AG20443 (cell line): ENCODE measurements at regions not wholly inside any gene's neighbourhood (a gene's known extent, or its start where the extent isn't known, plus 50 kb on each side); places are given as distances from the start of the nearest gene placed in this dataset.

Experiments used
- DNase-seq: peaks from one replicate; pipeline ENCODE4 v3.0.0; 2012; ENCODE audit warnings: low spot score, mixed read lengths

GRCh38 chrX:69083801-69084200 lies 81.5 kb downstream of the PJA1 start:
- no peak for DNase-seq

DNA sequence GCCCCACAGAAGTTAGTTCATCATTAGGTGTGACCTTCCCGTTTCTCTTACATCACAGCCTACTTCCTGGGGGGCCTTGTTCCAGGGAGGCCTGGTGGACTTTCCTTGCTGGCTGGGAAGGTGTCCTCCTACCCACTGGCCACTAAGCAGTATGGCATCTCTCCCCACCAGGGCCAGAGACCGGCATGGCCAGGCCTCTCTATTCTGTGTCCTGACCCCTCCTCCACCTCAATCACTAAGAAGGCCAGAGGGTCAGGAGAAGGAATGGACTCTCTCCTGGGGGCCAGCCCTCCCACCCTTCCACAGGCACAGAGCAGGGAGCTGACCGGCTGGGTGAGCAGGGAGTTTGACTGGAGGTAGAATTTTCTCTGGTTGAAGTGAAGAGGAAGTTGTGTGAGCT lies 81.9 kb downstream of the PJA1 start:
- DNase-seq = no peak

DNA sequence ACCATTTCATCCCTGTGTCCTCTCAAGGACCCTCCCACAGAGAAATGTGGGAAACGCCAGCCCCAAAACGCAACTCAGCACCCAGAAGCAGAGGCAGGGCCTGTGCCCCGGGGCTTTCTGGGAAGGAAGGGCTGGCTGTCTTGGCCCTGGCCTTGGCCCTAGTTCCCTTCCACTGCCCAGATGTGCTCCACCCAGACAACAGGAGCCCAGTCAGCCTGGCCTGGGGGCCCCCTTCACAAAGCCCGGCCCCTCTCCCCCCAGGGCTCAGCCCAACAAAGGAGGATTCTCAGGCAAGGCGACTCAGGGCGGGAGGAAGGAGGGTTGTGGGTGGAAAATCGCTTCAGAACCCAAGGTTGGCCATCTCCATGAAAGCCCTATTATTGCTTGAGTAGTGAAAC lies 82.5 kb downstream of the PJA1 start:
- DNase-seq = no peak

DNA sequence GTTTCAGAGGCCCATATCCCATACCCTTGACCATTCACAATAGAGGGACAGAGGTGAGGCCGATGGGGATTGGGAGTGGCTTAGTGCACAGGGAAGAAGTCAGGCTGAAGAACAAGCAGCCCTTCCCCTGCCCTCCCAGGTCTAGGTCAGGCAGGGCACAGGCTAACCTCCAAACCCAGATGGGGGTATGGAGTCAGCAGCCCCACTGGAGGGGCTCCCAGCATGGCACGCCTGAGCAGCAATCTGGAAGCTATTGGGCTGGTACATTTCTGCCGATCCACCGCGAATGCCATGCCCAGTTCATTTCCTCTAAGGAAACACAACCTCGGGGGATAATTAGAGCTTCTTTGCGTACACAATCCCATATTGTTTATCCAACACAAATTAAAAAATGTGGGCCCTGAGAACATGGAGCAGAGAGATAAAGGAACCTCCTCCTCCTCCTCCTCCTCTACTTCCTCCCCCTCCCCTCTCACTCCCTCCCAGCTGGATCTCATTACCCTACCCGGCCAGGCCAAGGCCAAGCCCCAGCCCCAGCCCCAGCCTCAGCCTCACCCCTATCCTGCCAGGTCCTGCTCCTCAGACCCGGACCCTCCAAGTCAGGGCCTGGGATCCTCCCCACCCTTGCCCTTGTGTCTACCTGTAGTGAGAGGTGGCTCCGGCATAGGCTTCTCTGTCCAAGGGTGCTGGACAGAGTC lies 83.0 kb downstream of the PJA1 start:
- no peak for DNase-seq

GRCh38 chrX:69080855-69081465 lies 84.3 kb downstream of the PJA1 start:
- no peak for DNase-seq

- peak; percentile 25 for DNase-seq
Measured at GRCh38 chrX:69079268-69079667, 86.0 kb downstream of the PJA1 start.

- no peak for DNase-seq
Measured at GRCh38 chrX:69077895-69078455, 87.3 kb downstream of the PJA1 start.

- DNase-seq = no peak
Measured at GRCh38 chrX:69076088-69076487, 89.2 kb downstream of the PJA1 start.

DNA sequence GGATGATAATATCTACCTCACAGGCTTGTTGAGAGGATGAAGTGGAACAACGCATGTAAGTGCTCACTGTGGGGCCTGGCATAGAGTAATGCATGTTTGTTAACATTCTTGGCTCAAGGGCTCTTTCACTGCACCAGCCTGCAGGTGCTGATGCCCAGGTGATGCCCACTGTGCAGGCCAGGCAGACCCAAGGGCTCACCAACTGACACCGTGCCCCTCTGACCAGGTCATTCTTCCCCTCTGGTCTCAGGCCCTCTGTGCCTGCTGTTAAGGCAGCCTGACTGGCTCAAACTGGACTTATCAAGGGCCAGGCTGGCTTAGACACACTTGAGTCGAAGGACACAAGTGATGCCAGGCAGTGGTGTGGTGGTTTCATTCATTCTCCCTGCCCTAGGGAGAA lies 90.5 kb downstream of the PJA1 start:
- DNase-seq = no peak

GRCh38 chrX:69073721-69074120 lies 91.5 kb downstream of the PJA1 start:
- DNase-seq = no peak

DNA sequence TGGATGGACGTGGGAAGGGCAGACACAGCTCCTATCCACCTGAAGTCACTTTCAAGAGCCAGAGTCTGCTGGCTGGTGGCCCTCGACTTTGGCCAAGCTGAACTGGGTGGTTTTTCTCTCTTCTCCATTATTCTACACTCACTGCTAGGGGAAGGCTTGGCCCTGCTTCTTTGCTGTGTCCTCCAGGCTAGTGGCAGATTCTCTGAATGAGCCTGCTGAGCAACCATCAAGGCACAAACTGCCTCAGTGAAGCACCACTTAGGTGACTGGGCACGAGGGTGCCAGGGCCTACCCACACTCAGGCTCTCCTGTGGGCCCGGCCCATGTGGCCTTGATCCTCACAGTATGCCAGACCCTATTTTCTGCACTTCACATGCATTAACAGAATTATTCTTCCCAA lies 92.0 kb downstream of the PJA1 start:
- no peak for DNase-seq

DNA sequence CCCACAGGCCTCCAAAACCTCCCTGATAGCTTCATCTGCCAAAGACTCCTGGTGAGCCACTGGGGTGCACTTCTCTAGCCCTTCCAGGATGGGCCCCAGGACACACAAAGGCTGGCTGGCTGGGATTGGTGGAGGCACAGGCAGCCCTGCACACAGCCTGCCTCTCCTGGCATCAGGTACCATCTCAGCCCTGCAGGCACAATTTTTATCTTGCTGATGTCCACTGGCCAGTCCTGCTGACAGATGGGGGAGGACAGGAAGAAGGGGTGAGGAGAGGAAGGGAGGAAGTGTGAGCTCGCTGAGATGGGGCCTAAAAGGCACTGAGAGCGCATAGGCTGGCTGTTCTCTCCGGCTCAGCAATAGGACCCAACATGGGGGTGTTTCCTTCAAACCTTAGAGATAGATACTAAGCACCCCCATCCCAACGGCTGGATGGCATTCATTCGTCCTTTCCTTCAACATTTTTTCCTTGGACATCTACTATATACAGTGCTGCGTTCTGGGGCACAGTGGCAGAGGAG lies 92.7 kb downstream of the PJA1 start:
- no peak for DNase-seq

- DNase-seq = peak; percentile 15
Measured at GRCh38 chrX:69070949-69071650, 94.2 kb downstream of the PJA1 start.

DNA sequence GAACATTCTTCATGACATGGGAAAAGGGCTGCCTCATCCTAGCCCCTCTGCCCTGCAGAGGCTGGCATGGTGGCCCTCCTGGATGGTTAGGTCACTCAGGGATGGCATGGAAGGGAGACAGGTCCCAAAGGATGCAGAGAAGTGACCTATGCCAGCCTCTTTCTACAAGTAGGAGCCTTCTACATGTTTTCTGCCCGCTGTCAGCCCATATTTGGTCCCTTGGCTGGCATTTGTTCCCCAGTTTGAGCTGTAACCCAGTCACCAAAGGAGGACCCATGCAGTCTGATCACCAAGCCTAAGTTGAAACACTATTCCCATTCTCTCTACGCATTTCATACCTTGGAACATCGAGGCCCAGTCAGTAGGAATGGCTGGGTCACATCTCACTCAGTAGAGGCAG lies 95.4 kb downstream of the PJA1 start:
- DNase-seq = no peak

- no peak for DNase-seq
Measured at GRCh38 chrX:69069086-69069445, 96.2 kb downstream of the PJA1 start.

- no peak for DNase-seq
Measured at GRCh38 chrX:69068301-69069085, 96.8 kb downstream of the PJA1 start.

DNA sequence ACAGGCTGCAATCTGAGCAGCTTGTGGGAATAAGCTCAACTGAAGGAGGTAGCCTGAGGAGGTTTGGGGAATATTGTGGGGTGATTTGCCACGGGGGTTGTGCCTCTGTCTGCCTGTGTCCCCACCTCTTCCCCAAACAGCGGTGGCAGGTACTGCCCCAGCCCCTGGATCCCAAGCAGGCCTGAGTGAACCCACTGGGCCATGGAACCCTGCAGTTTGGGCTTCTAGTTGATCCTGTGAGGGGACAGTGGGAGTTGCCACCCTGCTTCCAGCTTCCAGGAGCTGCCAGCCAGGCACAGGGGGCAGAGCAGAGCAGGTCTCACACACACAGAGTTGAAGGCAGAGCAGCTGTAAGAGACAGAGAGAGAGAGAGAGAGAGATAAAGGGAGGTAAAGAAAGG lies 97.4 kb downstream of the PJA1 start:
- DNase-seq = no peak

DNA sequence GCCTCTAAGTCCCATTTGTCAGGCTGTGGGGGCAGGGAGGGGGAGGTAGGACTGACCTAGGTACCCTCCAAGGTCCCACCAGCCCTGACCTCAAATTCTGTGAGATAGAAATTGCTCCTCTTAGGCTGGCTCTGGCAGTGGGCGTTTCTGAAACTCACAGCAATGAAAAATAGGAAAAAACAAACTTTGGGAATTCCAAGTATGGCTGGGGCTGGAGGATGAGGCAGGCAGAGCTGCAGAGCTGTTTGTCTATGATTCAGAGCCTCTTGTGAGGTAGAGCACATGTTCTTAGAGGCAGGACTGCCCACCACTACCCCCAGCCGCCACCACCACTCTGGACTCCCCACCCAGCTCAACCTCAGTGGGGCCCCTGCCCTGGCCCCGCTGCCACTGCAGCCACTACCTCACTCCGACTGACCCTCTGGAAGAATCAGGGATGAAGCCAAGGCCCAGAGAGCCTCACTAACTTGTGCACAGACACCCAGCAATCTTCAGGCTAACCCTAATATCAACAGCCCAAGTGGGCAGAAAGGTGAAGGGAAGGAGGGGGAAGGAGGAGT lies 98.2 kb downstream of the PJA1 start:
- DNase-seq = peak; percentile 29

GRCh38 chrX:69066021-69066757 lies 99.1 kb downstream of the PJA1 start:
- no peak for DNase-seq

DNA sequence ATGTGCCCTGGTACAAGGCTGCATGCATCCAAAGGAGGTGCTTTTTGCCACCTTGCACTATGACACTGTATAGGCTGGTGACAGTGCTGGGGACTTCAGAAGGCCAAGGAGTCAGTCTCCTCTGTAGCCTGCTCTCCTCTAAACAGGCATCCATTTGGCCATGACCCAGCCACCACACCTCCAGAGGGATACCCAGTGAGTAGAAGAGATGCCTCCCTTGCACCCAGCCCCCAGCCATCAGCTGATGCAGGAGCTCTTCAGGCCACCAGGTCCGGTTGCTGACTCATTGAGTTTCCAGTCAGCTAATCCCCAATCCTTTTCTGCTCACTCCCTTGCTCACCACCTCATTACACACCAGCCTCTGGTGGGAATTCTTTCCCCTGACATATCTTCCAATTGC lies 99.8 kb downstream of the PJA1 start:
- peak; percentile 38 for DNase-seq

GRCh38 chrX:69063486-69063885 lies 101.8 kb downstream of the PJA1 start:
- DNase-seq = no peak
